HG02981 (cell line): ENCODE measurements at regions not wholly inside any gene's neighbourhood (a gene's known extent, or its start where the extent isn't known, plus 50 kb on each side); places are given as distances from the start of the nearest gene placed in this dataset.

Experiments
- ATAC-seq: cut with Tn5 transposase; IDR thresholded peaks from one replicate; pipeline ENCODE4 v1.9.1; 2021; ENCODE audit warnings: mild to moderate bottlenecking, moderate library complexity; ENCODE audit not compliant: unreplicated experiment

GRCh38 chr13:53631511-53631910, 602.9 kb downstream of the OLFM4 start:
- ATAC-seq = no peak

- ATAC-seq = no peak
These were observed 609.4 kb downstream of the OLFM4 start for GRCh38 chr13:53638040-53638439.

GRCh38 chr13:53642306-53642705, 613.7 kb downstream of the OLFM4 start:
- ATAC-seq = no peak

- no peak for ATAC-seq
These were observed 620.1 kb downstream of the OLFM4 start for GRCh38 chr13:53648673-53649072.

- ATAC-seq = no peak
These were observed 643.4 kb downstream of the OLFM4 start for GRCh38 chr13:53672005-53672404.

- ATAC-seq = no peak
These were observed 654.5 kb downstream of the OLFM4 start for GRCh38 chr13:53683146-53683545.

GRCh38 chr13:53683608-53684007, 655.0 kb downstream of the OLFM4 start:
- no peak for ATAC-seq

- ATAC-seq = no peak
These were observed 662.8 kb downstream of the OLFM4 start for GRCh38 chr13:53691417-53691816.

- ATAC-seq = no peak
These were observed 666.4 kb downstream of the OLFM4 start for GRCh38 chr13:53694814-53695532.

GRCh38 chr13:53703371-53704080, 674.9 kb downstream of the OLFM4 start:
- ATAC-seq = no peak

- no peak for ATAC-seq
These were observed 690.7 kb downstream of the OLFM4 start for GRCh38 chr13:53719281-53719680.

GRCh38 chr13:53732664-53733063, 704.1 kb downstream of the OLFM4 start:
- ATAC-seq = no peak

GRCh38 chr13:53743906-53744305, 715.3 kb downstream of the OLFM4 start:
- ATAC-seq = no peak

- no peak for ATAC-seq
These were observed 719.2 kb downstream of the OLFM4 start for GRCh38 chr13:53747825-53748224.

GRCh38 chr13:53749306-53749705, 720.7 kb downstream of the OLFM4 start:
- no peak for ATAC-seq

GRCh38 chr13:53759016-53759415, 730.4 kb downstream of the OLFM4 start:
- no peak for ATAC-seq

- no peak for ATAC-seq
These were observed 747.2 kb downstream of the OLFM4 start for GRCh38 chr13:53775807-53776206.

GRCh38 chr13:53778937-53779336, 750.3 kb downstream of the OLFM4 start:
- no peak for ATAC-seq

- no peak for ATAC-seq
These were observed 753.3 kb downstream of the OLFM4 start for GRCh38 chr13:53781941-53782340.

GRCh38 chr13:53782488-53782961, 753.9 kb downstream of the OLFM4 start:
- peak; percentile 81 for ATAC-seq

- ATAC-seq = no peak
These were observed 754.9 kb downstream of the OLFM4 start for GRCh38 chr13:53783471-53783870.

GRCh38 chr13:53788286-53788685, 759.7 kb downstream of the OLFM4 start:
- ATAC-seq = no peak
